ENCODE measurements at regions not wholly inside any gene's neighbourhood (a gene's known extent, or its start where the extent isn't known, plus 50 kb on each side); places are given as distances from the start of the nearest gene placed in this dataset.

DNA sequence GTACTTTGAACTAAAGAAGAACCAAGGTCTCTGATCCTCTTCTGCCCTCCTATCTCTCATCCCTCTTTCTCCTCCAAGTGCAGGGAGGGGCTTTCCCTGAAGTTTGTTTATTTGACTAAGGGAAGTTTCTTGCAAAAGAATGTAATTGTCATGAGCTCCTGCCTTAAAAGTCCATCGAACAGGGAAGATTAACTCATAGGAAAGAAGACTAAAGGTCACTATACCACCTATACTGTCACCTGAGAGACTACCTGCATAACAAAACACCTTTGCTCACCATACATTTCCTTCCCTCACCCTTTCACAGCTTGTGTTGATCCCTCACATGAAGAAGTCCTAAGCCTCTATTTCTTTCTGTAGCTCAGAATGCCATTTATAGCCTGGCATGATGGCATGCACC, 59.4 kb upstream of the C4orf54 start:
- TF ChIP-seq, protein P1, sequence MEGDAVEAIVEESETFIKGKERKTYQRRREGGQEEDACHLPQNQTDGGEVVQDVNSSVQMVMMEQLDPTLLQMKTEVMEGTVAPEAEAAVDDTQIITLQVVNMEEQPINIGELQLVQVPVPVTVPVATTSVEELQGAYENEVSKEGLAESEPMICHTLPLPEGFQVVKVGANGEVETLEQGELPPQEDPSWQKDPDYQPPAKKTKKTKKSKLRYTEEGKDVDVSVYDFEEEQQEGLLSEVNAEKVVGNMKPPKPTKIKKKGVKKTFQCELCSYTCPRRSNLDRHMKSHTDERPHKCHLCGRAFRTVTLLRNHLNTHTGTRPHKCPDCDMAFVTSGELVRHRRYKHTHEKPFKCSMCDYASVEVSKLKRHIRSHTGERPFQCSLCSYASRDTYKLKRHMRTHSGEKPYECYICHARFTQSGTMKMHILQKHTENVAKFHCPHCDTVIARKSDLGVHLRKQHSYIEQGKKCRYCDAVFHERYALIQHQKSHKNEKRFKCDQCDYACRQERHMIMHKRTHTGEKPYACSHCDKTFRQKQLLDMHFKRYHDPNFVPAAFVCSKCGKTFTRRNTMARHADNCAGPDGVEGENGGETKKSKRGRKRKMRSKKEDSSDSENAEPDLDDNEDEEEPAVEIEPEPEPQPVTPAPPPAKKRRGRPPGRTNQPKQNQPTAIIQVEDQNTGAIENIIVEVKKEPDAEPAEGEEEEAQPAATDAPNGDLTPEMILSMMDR (conservative IDR thresholded peaks at IDR 0.05 in 1 of 2, IDR thresholded peaks at IDR 0.05 in 1 of 2; ENCODE audit: extremely low read depth in 1 of 2, insufficient read depth in 1 of 2, low read depth in 1 of 2, low read length in 2 of 2): no peak
- TF ChIP-seq EZH2 (IDR thresholded peaks at IDR 0.05; ENCODE audit: borderline replicate concordance, low read length): no peak
